Gastroesophageal sphincter (tissue), 4 donors: ENCODE measurements at regions not wholly inside any gene's neighbourhood (a gene's known extent, or its start where the extent isn't known, plus 50 kb on each side); places are given as distances from the start of the nearest gene placed in this dataset.
"Not testable (repeated sequence)": the region's sequence is repeated elsewhere in the genome, so short reads cannot be mapped to it uniquely, and the experiment has no call there.

Experiments used
- ATAC-seq: fragments of 150-250 bp; one replicate; pipeline ENCODE4 v1.9.1; 2016; ENCODE audit warnings: mild to moderate bottlenecking, moderate library complexity
- H3K27ac ChIP-seq, 4 donors: fragments of 200-600 bp; sonication (generic) in 3 of 4; 1 replicate in 3 of 4; 2 replicates in 1 of 4; pipeline ENCODE4 v1.5.1; 2016 to 2019
- H3K27me3 ChIP-seq: fragments of 200-600 bp; sonication (generic); one replicate; pipeline ENCODE4 v1.5.1; 2019
- H3K36me3 ChIP-seq, 2 donors: fragments of 200-600 bp; sonication (generic); one replicate each; pipeline ENCODE4 v1.5.1; 2019; ENCODE audit warnings: control low read depth in 1 of 2
- H3K4me1 ChIP-seq, 3 donors: fragments of 200-600 bp; sonication (generic); 1 replicate in 2 of 3; 2 replicates in 1 of 3; pipeline ENCODE4 v1.5.1; 2016 to 2019; ENCODE audit warnings: control low read depth in 2 of 3
- H3K4me3 ChIP-seq, 2 donors: fragments of 200-600 bp; sonication (generic); one replicate each; pipeline ENCODE4 v1.5.1; 2019; ENCODE audit warnings: mild to moderate bottlenecking in 1 of 2, moderate library complexity in 1 of 2
- H3K9me3 ChIP-seq, 3 donors: fragments of 200-600 bp; sonication (generic); one replicate each; pipeline ENCODE4 v1.5.1; 2017 to 2019; ENCODE audit warnings: control low read depth in 2 of 3
- EP300 ChIP-seq: sonication (generic); formaldehyde crosslinking; IDR thresholded peaks from one replicate; pipeline ENCODE4 v1.6.1; 2017; ENCODE audit warnings: antibody characterized with exemption, mild to moderate bottlenecking
- POLR2A ChIP-seq, 2 donors: fragments of 450-650 bp; IDR thresholded peaks; one replicate each; pipeline ENCODE4 v1.6.1; 2017; ENCODE audit warnings: antibody characterized with exemption in 2 of 2, mild to moderate bottlenecking in 2 of 2, moderate library complexity in 1 of 2
- POLR2AphosphoS5 ChIP-seq: sonication (generic); formaldehyde crosslinking; IDR thresholded peaks from one replicate; pipeline ENCODE4 v1.6.1; 2017; ENCODE audit warnings: antibody characterized with exemption
- WGBS, 2 donors: methylation state at CpG; one replicate each; pipeline ENCODE4 v1.1.5; 2018; ENCODE audit warnings: low coverage in 1 of 2; 5-methylcytosine and 5-hydroxymethylcytosine counted together
- TF ChIP-seq, protein P1 (sequence below), 4 experiments: fragments of 200-600 bp in 2 of 4; fragments of 450-650 bp in 2 of 4; sonication (generic) in 1 of 4; IDR thresholded peaks; one replicate each; pipeline ENCODE4 v1.5.1; 2017 to 2019; ENCODE audit warnings: antibody characterized with exemption in 4 of 4, mild to moderate bottlenecking in 2 of 4, moderate library complexity in 2 of 4

- TF ChIP-seq EP300 (no peak), POLR2A (IDR thresholded peaks at IDR 0.05) (no peak), POLR2AphosphoS5 (no peak)
- TF ChIP-seq, protein P1, sequence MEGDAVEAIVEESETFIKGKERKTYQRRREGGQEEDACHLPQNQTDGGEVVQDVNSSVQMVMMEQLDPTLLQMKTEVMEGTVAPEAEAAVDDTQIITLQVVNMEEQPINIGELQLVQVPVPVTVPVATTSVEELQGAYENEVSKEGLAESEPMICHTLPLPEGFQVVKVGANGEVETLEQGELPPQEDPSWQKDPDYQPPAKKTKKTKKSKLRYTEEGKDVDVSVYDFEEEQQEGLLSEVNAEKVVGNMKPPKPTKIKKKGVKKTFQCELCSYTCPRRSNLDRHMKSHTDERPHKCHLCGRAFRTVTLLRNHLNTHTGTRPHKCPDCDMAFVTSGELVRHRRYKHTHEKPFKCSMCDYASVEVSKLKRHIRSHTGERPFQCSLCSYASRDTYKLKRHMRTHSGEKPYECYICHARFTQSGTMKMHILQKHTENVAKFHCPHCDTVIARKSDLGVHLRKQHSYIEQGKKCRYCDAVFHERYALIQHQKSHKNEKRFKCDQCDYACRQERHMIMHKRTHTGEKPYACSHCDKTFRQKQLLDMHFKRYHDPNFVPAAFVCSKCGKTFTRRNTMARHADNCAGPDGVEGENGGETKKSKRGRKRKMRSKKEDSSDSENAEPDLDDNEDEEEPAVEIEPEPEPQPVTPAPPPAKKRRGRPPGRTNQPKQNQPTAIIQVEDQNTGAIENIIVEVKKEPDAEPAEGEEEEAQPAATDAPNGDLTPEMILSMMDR (IDR thresholded peaks at IDR 0.05): no peak
- WGBS, 2 donors: 50% methylated on average over 1 of the region's 8 CpGs; no CpG with 5 or more reads in 1 of the 2 donors
- H3K36me3 ChIP-seq: no peaks in the 10 kb centered on the region
- no peaks in the 10 kb centered on the region for H3K27me3 ChIP-seq
- H3K4me3 ChIP-seq: no peak overlapping the region
- no peak overlapping the region for H3K27ac ChIP-seq
- no peaks in the 10 kb centered on the region for H3K9me3 ChIP-seq
- no peak for ATAC-seq
- H3K4me1 ChIP-seq: no peaks in the 10 kb centered on the region
These were observed 161.1 kb downstream of the OR4M2 start for GRCh38 chr15:22241451-22241850.

DNA sequence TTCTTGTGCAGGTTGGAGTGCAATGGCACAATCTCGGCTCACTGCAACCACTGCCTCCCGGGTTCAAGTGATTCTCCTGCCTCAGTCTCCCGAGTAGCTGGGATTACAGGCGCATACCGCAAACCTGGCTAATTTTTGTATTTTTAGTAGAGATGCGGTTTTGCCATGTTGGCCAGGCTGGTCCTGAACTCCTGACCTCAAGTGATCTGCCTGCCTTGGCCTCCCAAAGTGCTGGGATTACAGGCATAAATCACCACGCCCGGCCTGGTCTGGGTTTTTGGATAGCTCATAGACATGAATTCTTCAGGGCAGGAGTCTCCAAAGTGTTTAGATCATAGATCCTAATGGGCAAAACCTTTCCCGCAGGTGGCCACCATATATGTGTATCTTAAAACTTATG is 162.0 kb downstream of the OR4M2 start:
- H3K9me3 ChIP-seq, H3K4me3 ChIP-seq, H3K36me3 ChIP-seq, ATAC-seq, H3K4me1 ChIP-seq, H3K27ac ChIP-seq, H3K27me3 ChIP-seq: not testable (repeated sequence)
- WGBS, 2 donors: 67 to 84% methylated on average over 6 of the region's 9 CpGs

- Histone ChIP-seq H3K4me1 (no peaks in the 10 kb centered on the region), H3K36me3 (no peaks in the 10 kb centered on the region), H3K4me3 (no peak overlapping the region), H3K27me3 (no peaks in the 10 kb centered on the region), H3K9me3 (no peaks in the 10 kb centered on the region), H3K27ac (no peak overlapping the region)
- 85 to 89% methylated on average over 5 to 6 of the region's 8 CpGs for WGBS, 2 donors
- TF ChIP-seq POLR2AphosphoS5 (no peak), POLR2A (IDR thresholded peaks at IDR 0.05) (no peak), EP300 (no peak)
- TF ChIP-seq, protein P1 (IDR thresholded peaks at IDR 0.05): no peak
- no peak for ATAC-seq
These were observed 163.3 kb downstream of the OR4M2 start for GRCh38 chr15:22243440-22244130.

DNA sequence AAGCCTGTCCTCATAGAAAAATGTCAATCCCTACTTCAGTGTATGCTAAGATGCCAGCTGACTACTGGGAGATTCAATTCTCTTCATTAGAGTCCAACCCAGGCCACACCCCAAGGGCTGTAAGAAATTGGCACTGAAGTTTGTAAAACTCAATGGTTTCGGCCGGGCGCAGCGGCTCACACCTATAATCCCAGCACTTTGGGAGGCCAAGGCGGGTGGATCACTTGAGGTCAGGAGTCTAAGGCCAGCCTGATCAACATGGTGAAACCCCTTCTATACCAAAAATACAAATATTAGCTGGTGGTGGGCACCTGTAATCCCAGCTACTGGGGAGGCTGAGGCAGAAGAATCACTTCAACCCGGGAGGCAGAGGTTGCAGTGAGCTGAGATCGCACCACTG is 169.2 kb downstream of the OR4M2 start:
- not testable (repeated sequence) for ATAC-seq, H3K4me3 ChIP-seq, H3K36me3 ChIP-seq, H3K27me3 ChIP-seq, H3K27ac ChIP-seq, H3K9me3 ChIP-seq, H3K4me1 ChIP-seq
- 80 to 100% methylated on average over 1 to 2 of the region's 7 CpGs for WGBS, 2 donors

- not testable (repeated sequence) for ATAC-seq, H3K27ac ChIP-seq, H3K4me1 ChIP-seq, H3K9me3 ChIP-seq, H3K36me3 ChIP-seq, H3K27me3 ChIP-seq, H3K4me3 ChIP-seq
- 46 to 76% methylated on average over 5 of the region's 18 CpGs for WGBS, 2 donors
These were observed 170.4 kb downstream of the OR4M2 start for GRCh38 chr15:22250501-22251290.

DNA sequence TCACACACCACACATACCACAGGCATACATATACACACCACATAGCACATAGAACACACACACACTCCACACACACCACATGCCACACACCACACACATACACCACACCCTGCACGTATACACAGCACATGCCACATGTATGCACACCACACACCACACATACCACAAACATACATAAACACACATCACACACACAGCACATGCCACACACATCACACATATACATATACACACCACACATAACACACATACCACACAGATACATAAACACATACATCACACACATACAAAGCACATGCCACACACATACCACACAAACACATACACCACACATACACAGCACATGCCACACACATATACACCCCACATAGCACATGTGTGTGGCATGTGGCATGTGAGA is 171.1 kb downstream of the OR4M2 start:
- Histone ChIP-seq H3K4me3 (no peak overlapping the region), H3K36me3 (no peaks in the 10 kb centered on the region), H3K27me3 (peaks cover 7% of the 10 kb centered on the region), H3K4me1 (no peaks in the 10 kb centered on the region), H3K27ac (no peak overlapping the region), H3K9me3 (no peaks in the 10 kb centered on the region)
- TF ChIP-seq POLR2A (IDR thresholded peaks at IDR 0.05) (no peak), EP300 (no peak), POLR2AphosphoS5 (no peak)
- TF ChIP-seq, protein P1 (IDR thresholded peaks at IDR 0.05): no peak
- ATAC-seq: no peak
- 100% methylated on average over 1 of the region's 1 CpG; no CpG with 5 or more reads in 1 of the 2 donors for WGBS, 2 donors

GRCh38 chr15:22252047-22252446 is 171.7 kb downstream of the OR4M2 start:
- H3K36me3 ChIP-seq, ATAC-seq, H3K4me3 ChIP-seq, H3K27ac ChIP-seq, H3K9me3 ChIP-seq, H3K4me1 ChIP-seq: not testable (repeated sequence)
- 51 to 59% methylated on average over 4 of the region's 4 CpGs for WGBS, 2 donors
- H3K27me3 ChIP-seq: peaks cover 13% of the 10 kb centered on the region

GRCh38 chr15:22252521-22252920 is 172.2 kb downstream of the OR4M2 start:
- not testable (repeated sequence) for ATAC-seq, H3K27ac ChIP-seq, H3K4me3 ChIP-seq, H3K4me1 ChIP-seq, H3K9me3 ChIP-seq, H3K36me3 ChIP-seq
- peaks cover 18% of the 10 kb centered on the region for H3K27me3 ChIP-seq
- 86% methylated on average over 4 of the region's 7 CpGs; no CpG with 5 or more reads in 1 of the 2 donors for WGBS, 2 donors

- WGBS, 2 donors: 57% methylated on average over 1 of the region's 14 CpGs; no CpG with 5 or more reads in 1 of the 2 donors
- peaks cover 21% of the 10 kb centered on the region for H3K27me3 ChIP-seq
- not testable (repeated sequence) for H3K27ac ChIP-seq, ATAC-seq, H3K4me1 ChIP-seq, H3K9me3 ChIP-seq, H3K4me3 ChIP-seq, H3K36me3 ChIP-seq
These were observed 172.8 kb downstream of the OR4M2 start for GRCh38 chr15:22253002-22253675.
